ENCODE measurements at regions not wholly inside any gene's neighbourhood (a gene's known extent, or its start where the extent isn't known, plus 50 kb on each side); places are given as distances from the start of the nearest gene placed in this dataset.

- H3K4me3 ChIP-seq, result no peak overlapping the region
- no peaks in the 10 kb centered on the region for H3K9me3 ChIP-seq
- ATAC-seq (ENCODE audit: low FRiP score in 2 of 2), result no peak
- DNase-seq, result no peak
- H3K4me1 ChIP-seq, result no peaks in the 10 kb centered on the region
- H3K27ac ChIP-seq, result no peak overlapping the region
- no peaks in the 10 kb centered on the region for H3K27me3 ChIP-seq
- TF ChIP-seq POLR2AphosphoS5 (IDR thresholded peaks at IDR 0.05) (no peak), POLR2A (IDR thresholded peaks at IDR 0.05) (no peak), EP300 (IDR thresholded peaks at IDR 0.05) (no peak), CTCF (IDR thresholded peaks at IDR 0.05) (no peak)
- no peaks in the 10 kb centered on the region for H3K36me3 ChIP-seq
These were observed 205.8 kb upstream of the NRXN1 start for GRCh38 chr2:51237626-51238271.

- DNase-seq (no peak), ATAC-seq (ENCODE audit: low FRiP score in 2 of 2) (no peak)
- TF ChIP-seq POLR2AphosphoS5 (IDR thresholded peaks at IDR 0.05) (no peak), EP300 (IDR thresholded peaks at IDR 0.05) (no peak), CTCF (IDR thresholded peaks at IDR 0.05) (no peak), POLR2A (IDR thresholded peaks at IDR 0.05) (no peak)
- H3K4me1 ChIP-seq, result no peaks in the 10 kb centered on the region
- WGBS, 2 donors, result 55 to 56% methylated on average over 1 of the region's 1 CpG
- no peaks in the 10 kb centered on the region for H3K27me3 ChIP-seq
- H3K9me3 ChIP-seq, result no peaks in the 10 kb centered on the region
- no peaks in the 10 kb centered on the region for H3K36me3 ChIP-seq
- H3K27ac ChIP-seq, result no peak overlapping the region
- no peak overlapping the region for H3K4me3 ChIP-seq
These were observed 200.1 kb upstream of the NRXN1 start for GRCh38 chr2:51232027-51232426.

GRCh38 chr2:51231071-51231470, 199.1 kb upstream of the NRXN1 start:
- ATAC-seq (ENCODE audit: low FRiP score in 2 of 2), result no peak
- 57 to 77% methylated on average over 2 of the region's 2 CpGs for WGBS, 2 donors
- no peaks in the 10 kb centered on the region for H3K9me3 ChIP-seq

GRCh38 chr2:51225377-51225776, 193.4 kb upstream of the NRXN1 start:
- no peak for DNase-seq
- H3K36me3 ChIP-seq, result no peaks in the 10 kb centered on the region
- no peaks in the 10 kb centered on the region for H3K27me3 ChIP-seq
- H3K4me1 ChIP-seq, result no peaks in the 10 kb centered on the region
- H3K4me3 ChIP-seq, result no peak overlapping the region
- ATAC-seq (ENCODE audit: low FRiP score in 2 of 2), result no peak
- no peaks in the 10 kb centered on the region for H3K9me3 ChIP-seq
- TF ChIP-seq EP300 (IDR thresholded peaks at IDR 0.05), result no peak
- no peak for TF ChIP-seq CTCF (IDR thresholded peaks at IDR 0.05)
- no peak for TF ChIP-seq POLR2AphosphoS5 (IDR thresholded peaks at IDR 0.05)
- no peak for TF ChIP-seq POLR2A (IDR thresholded peaks at IDR 0.05)
- WGBS, 2 donors, result 76 to 82% methylated on average over 3 of the region's 3 CpGs
- H3K27ac ChIP-seq, result no peak overlapping the region

More at GRCh38 chr2:51231071-51231470, 199.1 kb upstream of the NRXN1 start:
- no peaks in the 10 kb centered on the region for H3K36me3 ChIP-seq
- H3K27me3 ChIP-seq, result no peaks in the 10 kb centered on the region
- H3K4me3 ChIP-seq, result no peak overlapping the region
- no peak overlapping the region for H3K27ac ChIP-seq
- TF ChIP-seq CTCF (IDR thresholded peaks at IDR 0.05) (no peak), EP300 (IDR thresholded peaks at IDR 0.05) (no peak), POLR2A (IDR thresholded peaks at IDR 0.05) (no peak), POLR2AphosphoS5 (IDR thresholded peaks at IDR 0.05) (no peak)
- no peaks in the 10 kb centered on the region for H3K4me1 ChIP-seq
- DNase-seq, result no peak

- H3K4me1 ChIP-seq, result no peaks in the 10 kb centered on the region
- no peaks in the 10 kb centered on the region for H3K9me3 ChIP-seq
- H3K27me3 ChIP-seq, result no peaks in the 10 kb centered on the region
- ATAC-seq (ENCODE audit: low FRiP score in 2 of 2) (no peak), DNase-seq (no peak)
- no peak overlapping the region for H3K27ac ChIP-seq
- TF ChIP-seq EP300 (IDR thresholded peaks at IDR 0.05) (no peak), CTCF (IDR thresholded peaks at IDR 0.05) (no peak), POLR2A (IDR thresholded peaks at IDR 0.05) (no peak), POLR2AphosphoS5 (IDR thresholded peaks at IDR 0.05) (no peak)
- H3K4me3 ChIP-seq, result no peak overlapping the region
- no peaks in the 10 kb centered on the region for H3K36me3 ChIP-seq
These were observed 192.9 kb upstream of the NRXN1 start for GRCh38 chr2:51224790-51225189.
